H9 (cell line): ENCODE measurements at regions not wholly inside any gene's neighbourhood (a gene's known extent, or its start where the extent isn't known, plus 50 kb on each side); places are given as distances from the start of the nearest gene placed in this dataset.
"Not testable (repeated sequence)": the region's sequence is repeated elsewhere in the genome, so short reads cannot be mapped to it uniquely, and the experiment has no call there.

Experiments used
- DNase-seq: peaks from one replicate; pipeline ENCODE4 v3.0.0-alpha.2; 2017
- H2AFZ ChIP-seq: one replicate; pipeline ENCODE4 v1.6.1; 2013; ENCODE audit warnings: mild to moderate bottlenecking, low read length, control low read depth, moderate library complexity
- H2AK5ac ChIP-seq: 2 replicates; pipeline ENCODE4 v1.6.1; 2013; ENCODE audit warnings: low read length, control low read depth, mixed read lengths; ENCODE audit not compliant: insufficient read length
- H2BK120ac ChIP-seq: one replicate; pipeline ENCODE4 v1.6.1; 2013; ENCODE audit warnings: low read depth, mild to moderate bottlenecking, low read length, control low read depth, inconsistent platforms; ENCODE audit not compliant: poor library complexity, severe bottlenecking
- H2BK12ac ChIP-seq: 2 replicates; pipeline ENCODE4 v1.6.1; 2013; ENCODE audit warnings: low read length, control low read depth, mixed read lengths, low read depth; ENCODE audit not compliant: insufficient read length
- H2BK15ac ChIP-seq: 2 replicates; pipeline ENCODE4 v1.6.1; 2013; ENCODE audit warnings: low read depth, low read length, control low read depth
- H2BK20ac ChIP-seq: one replicate; pipeline ENCODE4 v1.6.1; 2013; ENCODE audit warnings: low read depth, mild to moderate bottlenecking, low read length, control low read depth, inconsistent platforms; ENCODE audit not compliant: poor library complexity, severe bottlenecking
- H2BK5ac ChIP-seq: 2 replicates; pipeline ENCODE4 v1.6.1; 2013; ENCODE audit warnings: low read length, control low read depth, mixed read lengths; ENCODE audit not compliant: insufficient read length
- H3K14ac ChIP-seq: 2 replicates; pipeline ENCODE4 v1.6.1; 2013; ENCODE audit warnings: low read length, control low read depth; ENCODE audit not compliant: insufficient read depth
- H3K18ac ChIP-seq: 2 replicates; pipeline ENCODE4 v1.6.1; 2013; ENCODE audit warnings: low read depth, mild to moderate bottlenecking, mixed read lengths, low read length, control low read depth; ENCODE audit not compliant: insufficient read length
- H3K23ac ChIP-seq: 2 replicates; pipeline ENCODE4 v1.6.1; 2013; ENCODE audit warnings: low read length, control low read depth, mixed read lengths, low read depth; ENCODE audit not compliant: insufficient read length
- H3K23me2 ChIP-seq: 2 replicates; pipeline ENCODE4 v1.6.1; 2013; ENCODE audit warnings: low read depth, mild to moderate bottlenecking, mixed read lengths, low read length, control low read depth; ENCODE audit not compliant: insufficient read length, poor library complexity, severe bottlenecking
- H3K27ac ChIP-seq: 2 replicates; pipeline ENCODE4 v1.5.1; 2013; ENCODE audit warnings: low read length, control low read depth, mixed read lengths, low read depth; ENCODE audit not compliant: insufficient read length
- H3K27me3 ChIP-seq: 2 replicates; pipeline ENCODE4 v1.6.1; 2013; ENCODE audit warnings: low read length, control low read depth, inconsistent platforms; ENCODE audit not compliant: insufficient read depth
- H3K4ac ChIP-seq: 2 replicates; pipeline ENCODE4 v1.6.1; 2013; ENCODE audit warnings: low read depth, mild to moderate bottlenecking, control low read depth, inconsistent platforms, low read length, moderate library complexity
- H3K4me1 ChIP-seq: 2 replicates; pipeline ENCODE4 v1.6.1; 2013; ENCODE audit warnings: low read length, control low read depth, inconsistent platforms; ENCODE audit not compliant: insufficient read depth
- H3K4me2 ChIP-seq: 2 replicates; pipeline ENCODE4 v1.6.1; 2013; ENCODE audit warnings: low read length, control low read depth, mixed read lengths; ENCODE audit not compliant: insufficient read length, insufficient read depth
- H3K56ac ChIP-seq: 2 replicates; pipeline ENCODE4 v1.6.1; 2013; ENCODE audit warnings: low read depth, mild to moderate bottlenecking, mixed read lengths, low read length, control low read depth; ENCODE audit not compliant: insufficient read length
- H3K79me1 ChIP-seq: 2 replicates; pipeline ENCODE4 v1.6.1; 2013; ENCODE audit warnings: low read depth, mild to moderate bottlenecking, moderate library complexity, low read length, control low read depth, inconsistent platforms; ENCODE audit not compliant: insufficient read depth, poor library complexity, severe bottlenecking
- H3K79me2 ChIP-seq: 2 replicates; pipeline ENCODE4 v1.6.1; 2013; ENCODE audit warnings: low read length, control low read depth, inconsistent platforms; ENCODE audit not compliant: insufficient read depth
- H3K9ac ChIP-seq: 2 replicates; pipeline ENCODE4 v1.6.1; 2013; ENCODE audit warnings: low read length, control low read depth, mixed read lengths; ENCODE audit not compliant: insufficient read length; ENCODE audit errors: extremely low read depth
- H3K9me3 ChIP-seq: one replicate; pipeline ENCODE4 v1.6.1; 2013; ENCODE audit warnings: low read depth, low read length, inconsistent platforms; ENCODE audit not compliant: control insufficient read depth
- H3T11ph ChIP-seq: one replicate; pipeline ENCODE4 v1.6.1; 2013; ENCODE audit warnings: mild to moderate bottlenecking, low read length, control low read depth, inconsistent platforms
- H4K20me1 ChIP-seq: one replicate; pipeline ENCODE4 v1.6.1; 2013; ENCODE audit not compliant: control insufficient read depth, insufficient read length, insufficient read depth
- H4K5ac ChIP-seq: 2 replicates; pipeline ENCODE4 v1.6.1; 2013; ENCODE audit warnings: low read depth, mild to moderate bottlenecking, mixed read lengths, low read length, control low read depth; ENCODE audit not compliant: insufficient read length
- H4K8ac ChIP-seq: replicated peaks from 2 replicates; pipeline ENCODE4 v1.6.1; 2013; ENCODE audit warnings: low read length, control low read depth, mixed read lengths, low read depth; ENCODE audit not compliant: insufficient read length
- H4K91ac ChIP-seq: 2 replicates; pipeline ENCODE4 v1.6.1; 2013; ENCODE audit warnings: low read depth, mild to moderate bottlenecking, moderate library complexity, mixed read lengths, low read length, control low read depth; ENCODE audit not compliant: insufficient read length
- H3K27ac Mint-ChIP-seq, 3 experiments: 2 replicates in 2 of 3; 3 replicates in 1 of 3; pipeline ENCODE4 v1.8.0; 2020 to 2021; ENCODE audit warnings: mixed read lengths in 3 of 3, mild to moderate bottlenecking in 1 of 3, moderate library complexity in 1 of 3
- H3K27me3 Mint-ChIP-seq: 2 replicates; pipeline ENCODE4 v1.8.0; 2021; ENCODE audit warnings: low read depth, mild to moderate bottlenecking, moderate library complexity, mixed read lengths
- H3K36me3 Mint-ChIP-seq, 3 experiments: 2 replicates in 2 of 3; 3 replicates in 1 of 3; pipeline ENCODE4 v1.8.0; 2020 to 2021; ENCODE audit warnings: low read depth in 3 of 3, mixed read lengths in 3 of 3; ENCODE audit not compliant: insufficient read depth in 1 of 3
- H3K4me1 Mint-ChIP-seq, 2 experiments: 2 replicates each; pipeline ENCODE4 v1.8.0; 2020; ENCODE audit warnings: mixed read lengths in 2 of 2
- H3K4me3 Mint-ChIP-seq, 2 experiments: 2 replicates in 1 of 2; 3 replicates in 1 of 2; pipeline ENCODE4 v1.8.0; 2020 to 2021; ENCODE audit warnings: mild to moderate bottlenecking in 2 of 2, mixed read lengths in 2 of 2, moderate library complexity in 1 of 2
- H3K9me3 Mint-ChIP-seq, 2 experiments: 2 replicates in 1 of 2; 3 replicates in 1 of 2; pipeline ENCODE4 v1.8.0; 2020; ENCODE audit warnings: mild to moderate bottlenecking in 2 of 2, mixed read lengths in 2 of 2, moderate library complexity in 1 of 2
- WGBS: extraction: QIAGEN DNeasy Blood & Tissue Kit; methylation state at CpG from one replicate; pipeline ENCODE4 v1.1.7; 2013; ENCODE audit warnings: missing lambda C conversion rate, low lambda C conversion rate, mixed read lengths; ENCODE audit not compliant: insufficient read length; ENCODE audit errors: extremely low coverage; 5-methylcytosine and 5-hydroxymethylcytosine counted together

DNA sequence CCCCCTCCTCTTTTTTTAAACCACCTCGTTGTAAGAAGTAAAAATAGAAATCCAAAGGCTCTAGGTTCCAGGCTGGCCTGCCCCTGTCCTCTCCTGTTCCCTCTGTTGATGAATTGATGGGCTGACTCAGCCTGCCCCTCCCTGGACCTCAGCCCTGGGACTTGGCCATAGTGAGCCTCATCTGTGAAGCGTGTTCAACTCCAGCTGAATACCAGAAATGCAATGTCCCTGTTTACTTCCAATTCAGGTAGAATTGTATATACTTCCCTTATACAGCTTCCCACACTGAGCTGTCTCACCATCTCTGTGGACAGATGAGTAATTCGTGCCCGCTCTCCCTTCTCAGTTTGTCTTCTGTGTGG lies 161.9 kb upstream of the PABPC3 start:
- not testable (repeated sequence) for H2BK20ac ChIP-seq, H3K23me2 ChIP-seq, H3K9ac ChIP-seq, H3K27me3 ChIP-seq, H2AFZ ChIP-seq, DNase-seq, H3K4ac ChIP-seq, H2BK12ac ChIP-seq, H3K4me1 ChIP-seq, H3T11ph ChIP-seq, H4K5ac ChIP-seq, H4K20me1 ChIP-seq, H3K79me2 ChIP-seq, H3K14ac ChIP-seq, H2AK5ac ChIP-seq, H2BK120ac ChIP-seq, H3K79me1 ChIP-seq, H3K23ac ChIP-seq, H3K27ac Mint-ChIP-seq, H3K4me3 Mint-ChIP-seq, H4K8ac ChIP-seq, H2BK15ac ChIP-seq, H2BK5ac ChIP-seq, H3K18ac ChIP-seq, H3K9me3 ChIP-seq, H3K4me2 ChIP-seq, H3K56ac ChIP-seq, H3K27ac ChIP-seq, H4K91ac ChIP-seq
- no CpG with 5 or more reads among the region's 4 CpGs for WGBS
- Mint-ChIP-seq H3K4me1 (peaks cover 20 to 22% of the 10 kb centered on the region in 2 experiments), H3K27me3 (peaks cover 23% of the 10 kb centered on the region), H3K9me3 (peaks cover 11 to 12% of the 10 kb centered on the region in 2 experiments; a peak in 3 of 5 replicates), H3K36me3 (peaks cover 0 to 15% (median 15%) of the 10 kb centered on the region in 3 experiments; a peak in 6 of 7 replicates)
